ENCODE measurements at regions not wholly inside any gene's neighbourhood (a gene's known extent, or its start where the extent isn't known, plus 50 kb on each side); places are given as distances from the start of the nearest gene placed in this dataset.

DNA sequence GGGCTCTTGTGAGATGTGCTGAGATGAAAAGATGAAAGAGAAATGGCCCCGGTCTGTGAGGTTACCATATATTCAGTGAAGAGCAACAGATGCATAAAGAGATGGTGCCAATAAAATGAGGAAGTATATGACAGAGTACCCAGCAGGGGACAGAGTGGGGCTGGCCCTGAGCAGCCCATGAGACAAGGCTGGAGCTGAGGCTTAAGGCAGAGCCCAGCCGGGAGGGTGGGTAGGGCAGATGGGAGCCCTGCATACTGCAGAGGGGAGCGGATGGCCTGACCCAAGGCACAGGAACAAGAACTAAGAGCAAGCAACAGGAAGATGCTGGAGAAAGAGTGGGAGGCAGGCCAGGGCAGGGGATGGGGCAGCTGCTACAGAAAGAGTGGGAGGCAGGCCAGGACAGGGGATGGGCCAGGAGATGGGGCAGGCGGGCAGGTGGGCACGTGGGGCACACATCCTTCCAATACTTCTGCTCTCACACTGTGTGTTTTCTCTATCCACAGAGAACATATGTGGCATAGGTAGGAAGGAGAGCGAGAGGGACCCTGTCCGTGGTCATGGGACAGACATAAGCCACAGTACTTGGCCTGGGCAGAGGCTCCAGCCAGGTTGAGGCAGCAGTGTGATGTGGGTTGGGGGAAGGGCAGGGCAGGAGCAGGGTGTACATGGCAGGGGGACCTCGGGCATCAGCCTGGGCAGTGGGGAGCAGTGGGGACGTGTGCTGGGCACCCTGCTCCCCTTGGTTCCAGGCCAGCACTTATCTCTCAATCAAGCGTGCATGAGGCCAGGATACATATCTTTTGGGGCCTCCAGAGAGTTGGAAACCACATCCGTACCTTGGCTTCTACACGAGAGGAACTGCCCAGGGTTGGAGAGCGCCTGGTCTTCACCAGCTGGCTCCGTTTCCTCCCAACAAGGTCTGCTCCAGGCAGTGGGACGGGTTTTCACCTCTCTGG, 91.6 kb upstream of the IKZF1 start:
- no peak for DNase-seq
- TF ChIP-seq, protein P1, sequence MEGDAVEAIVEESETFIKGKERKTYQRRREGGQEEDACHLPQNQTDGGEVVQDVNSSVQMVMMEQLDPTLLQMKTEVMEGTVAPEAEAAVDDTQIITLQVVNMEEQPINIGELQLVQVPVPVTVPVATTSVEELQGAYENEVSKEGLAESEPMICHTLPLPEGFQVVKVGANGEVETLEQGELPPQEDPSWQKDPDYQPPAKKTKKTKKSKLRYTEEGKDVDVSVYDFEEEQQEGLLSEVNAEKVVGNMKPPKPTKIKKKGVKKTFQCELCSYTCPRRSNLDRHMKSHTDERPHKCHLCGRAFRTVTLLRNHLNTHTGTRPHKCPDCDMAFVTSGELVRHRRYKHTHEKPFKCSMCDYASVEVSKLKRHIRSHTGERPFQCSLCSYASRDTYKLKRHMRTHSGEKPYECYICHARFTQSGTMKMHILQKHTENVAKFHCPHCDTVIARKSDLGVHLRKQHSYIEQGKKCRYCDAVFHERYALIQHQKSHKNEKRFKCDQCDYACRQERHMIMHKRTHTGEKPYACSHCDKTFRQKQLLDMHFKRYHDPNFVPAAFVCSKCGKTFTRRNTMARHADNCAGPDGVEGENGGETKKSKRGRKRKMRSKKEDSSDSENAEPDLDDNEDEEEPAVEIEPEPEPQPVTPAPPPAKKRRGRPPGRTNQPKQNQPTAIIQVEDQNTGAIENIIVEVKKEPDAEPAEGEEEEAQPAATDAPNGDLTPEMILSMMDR (IDR thresholded peaks at IDR 0.05) = no peak
- TF ChIP-seq EP300 (IDR thresholded peaks at IDR 0.05; ENCODE audit: low read depth) (no peak), POLR2AphosphoS5 (IDR thresholded peaks at IDR 0.05) (no peak)
- H3K4me1 ChIP-seq = no peaks in the 10 kb centered on the region
- H3K36me3 ChIP-seq = no peaks in the 10 kb centered on the region
- H3K27me3 ChIP-seq = no peaks in the 10 kb centered on the region
- WGBS, 2 donors (ENCODE audit: low coverage in 1 of 2) = 78% methylated on average over 2 to 15 of the region's 15 CpGs
- H3K9me3 ChIP-seq = no peaks in the 10 kb centered on the region
- intact Hi-C loops (cut with DNase I; ENCODE audit: low total_unique reads) = no loop called here
- no peak overlapping the region for H3K4me3 ChIP-seq
- H3K27ac ChIP-seq = no peak overlapping the region
- in situ Hi-C loops (cut with MboI; ENCODE audit: low pct_ligation_motif_present in 1 of 4, low pct_unique_long_range_greater_than_20kb in 1 of 4, low sequenced_read_pairs in 3 of 4) = loop anchor here in 1 of 4 donors (25.0 kb wide), 1 partner anchor 199 kb away; no protein-coding TSS in a partner anchor

DNA sequence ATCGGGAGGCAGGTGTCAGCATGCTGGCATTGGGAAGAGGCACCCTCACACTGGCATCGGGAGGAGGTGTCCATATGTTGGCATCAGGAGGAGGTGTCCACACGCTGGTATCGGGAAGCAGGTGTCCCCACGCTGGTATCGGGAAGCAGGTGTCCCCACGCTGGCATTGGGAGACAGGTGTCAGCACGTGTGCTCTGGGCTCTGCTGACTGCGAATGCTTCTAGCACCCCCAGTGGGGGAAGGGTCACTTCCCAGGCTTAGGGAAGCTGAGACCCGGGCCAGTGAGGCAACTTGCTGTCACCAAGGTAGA, 92.5 kb upstream of the IKZF1 start:
- H3K4me1 ChIP-seq = no peaks in the 10 kb centered on the region
- 71% methylated on average over 10 of the region's 10 CpGs; no CpG with 5 or more reads in 1 of the 2 donors for WGBS, 2 donors (ENCODE audit: low coverage in 1 of 2)
- no peak for DNase-seq
- intact Hi-C loops (cut with DNase I; ENCODE audit: low total_unique reads) = no loop called here
- no peak overlapping the region for H3K4me3 ChIP-seq
- H3K36me3 ChIP-seq = no peaks in the 10 kb centered on the region
- in situ Hi-C loops (cut with MboI; ENCODE audit: low pct_ligation_motif_present in 1 of 4, low pct_unique_long_range_greater_than_20kb in 1 of 4, low sequenced_read_pairs in 3 of 4) = loop anchor here in 1 of 4 donors (25.0 kb wide), 1 partner anchor 200 kb away; no protein-coding TSS in a partner anchor
- H3K9me3 ChIP-seq = no peaks in the 10 kb centered on the region
- no peak overlapping the region for H3K27ac ChIP-seq
- H3K27me3 ChIP-seq = no peaks in the 10 kb centered on the region
- TF ChIP-seq POLR2A (IDR thresholded peaks at IDR 0.05) (no peak), POLR2AphosphoS5 (IDR thresholded peaks at IDR 0.05) (no peak), EP300 (IDR thresholded peaks at IDR 0.05; ENCODE audit: low read depth) (no peak)
- TF ChIP-seq, protein P1 (IDR thresholded peaks at IDR 0.05) = no peak

DNA sequence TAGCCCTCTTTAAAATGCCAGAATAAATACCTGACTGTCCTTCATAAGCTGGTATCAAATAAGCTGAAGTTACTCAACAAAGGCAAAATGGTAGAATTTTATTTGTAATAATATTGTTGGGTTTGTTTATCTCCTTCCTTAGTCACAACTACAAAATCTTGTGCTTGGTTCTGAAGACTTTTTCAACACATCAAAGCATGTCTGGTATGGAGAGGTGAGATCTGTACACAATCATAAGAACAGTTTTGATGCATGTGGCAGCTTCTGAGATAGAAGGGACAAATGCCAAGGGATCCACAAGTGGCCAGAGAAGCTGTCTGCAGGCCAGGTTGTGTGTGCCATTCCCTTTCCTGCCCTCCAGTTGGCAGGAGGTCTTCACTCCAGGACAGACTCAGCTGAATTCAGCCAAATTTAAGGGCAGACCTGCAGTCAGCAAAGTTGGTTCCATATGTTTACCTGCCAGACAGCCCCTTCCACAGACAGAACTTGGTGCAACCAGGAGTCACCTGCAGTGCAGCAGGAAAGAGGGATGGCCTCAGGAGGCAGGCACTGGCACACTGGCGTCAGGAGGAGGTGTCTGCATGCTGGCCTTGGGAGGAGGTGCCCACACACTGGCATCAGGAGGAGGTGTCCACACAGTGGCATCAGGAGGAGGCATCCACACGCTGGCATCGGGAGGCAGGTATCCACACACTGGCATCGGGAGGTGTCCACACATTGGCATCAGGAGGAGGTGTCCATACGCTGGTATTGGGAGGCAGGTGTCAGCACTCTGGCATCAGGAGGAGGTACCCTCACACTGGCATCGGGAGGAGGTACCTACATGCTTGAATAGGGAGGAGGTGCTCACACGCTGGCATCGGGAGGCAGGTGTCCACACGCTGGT, 93.1 kb upstream of the IKZF1 start:
- Histone ChIP-seq H3K4me3 (no peak overlapping the region), H3K36me3 (no peaks in the 10 kb centered on the region), H3K27me3 (no peaks in the 10 kb centered on the region), H3K9me3 (no peaks in the 10 kb centered on the region), H3K4me1 (no peaks in the 10 kb centered on the region), H3K27ac (no peak overlapping the region)
- DNase-seq = no peak
- intact Hi-C loops (cut with DNase I; ENCODE audit: low total_unique reads) = no loop called here
- WGBS, 2 donors (ENCODE audit: low coverage in 1 of 2) = 86% methylated on average over 9 of the region's 9 CpGs; no CpG with 5 or more reads in 1 of the 2 donors
- in situ Hi-C loops (cut with MboI; ENCODE audit: low pct_ligation_motif_present in 1 of 4, low pct_unique_long_range_greater_than_20kb in 1 of 4, low sequenced_read_pairs in 3 of 4) = loop anchor here in 1 of 4 donors (25.0 kb wide), 1 partner anchor 201 kb away; no protein-coding TSS in a partner anchor
- TF ChIP-seq, protein P1 (IDR thresholded peaks at IDR 0.05) = no peak
- no peak for TF ChIP-seq POLR2A (IDR thresholded peaks at IDR 0.05)
- no peak for TF ChIP-seq POLR2AphosphoS5 (IDR thresholded peaks at IDR 0.05)
- no peak for TF ChIP-seq EP300 (IDR thresholded peaks at IDR 0.05; ENCODE audit: low read depth)

DNA sequence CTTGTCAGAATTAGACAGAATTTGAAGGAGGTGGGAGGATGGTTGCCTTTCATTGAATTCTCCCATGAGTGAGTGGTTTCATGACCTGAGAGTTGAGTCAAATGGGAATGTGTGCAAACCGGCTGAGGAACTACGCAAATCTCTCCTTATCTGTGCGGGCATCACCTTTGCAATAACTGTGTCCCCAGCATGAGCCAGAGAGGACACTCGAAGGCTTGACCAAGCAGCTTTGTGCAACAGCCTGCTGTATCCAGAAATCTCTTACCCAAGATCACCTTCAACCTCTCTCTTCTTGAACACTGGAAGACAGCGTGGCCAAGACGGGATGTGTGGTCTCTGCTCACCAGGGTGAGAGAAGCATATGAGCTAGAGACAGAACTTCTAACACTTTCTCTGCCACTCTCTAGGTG, 93.8 kb upstream of the IKZF1 start:
- Histone ChIP-seq H3K27ac (no peak overlapping the region), H3K27me3 (no peaks in the 10 kb centered on the region), H3K9me3 (no peaks in the 10 kb centered on the region), H3K4me1 (no peaks in the 10 kb centered on the region), H3K36me3 (no peaks in the 10 kb centered on the region), H3K4me3 (no peak overlapping the region)
- intact Hi-C loops (cut with DNase I; ENCODE audit: low total_unique reads) (no loop called here), in situ Hi-C loops (cut with MboI; ENCODE audit: low pct_ligation_motif_present in 1 of 4, low pct_unique_long_range_greater_than_20kb in 1 of 4, low sequenced_read_pairs in 3 of 4) (loop anchor here in 1 of 4 donors (25.0 kb wide), 1 partner anchor 202 kb away; no protein-coding TSS in a partner anchor)
- WGBS, 2 donors (ENCODE audit: low coverage in 1 of 2) = 81% methylated on average over 6 of the region's 6 CpGs; no CpG with 5 or more reads in 1 of the 2 donors
- TF ChIP-seq EP300 (IDR thresholded peaks at IDR 0.05; ENCODE audit: low read depth) (no peak), POLR2A (IDR thresholded peaks at IDR 0.05) (no peak), POLR2AphosphoS5 (IDR thresholded peaks at IDR 0.05) (no peak)
- TF ChIP-seq, protein P1 (IDR thresholded peaks at IDR 0.05) = no peak
- DNase-seq = no peak
